ENCODE measurements at regions not wholly inside any gene's neighbourhood (a gene's known extent, or its start where the extent isn't known, plus 50 kb on each side); places are given as distances from the start of the nearest gene placed in this dataset.

GRCh38 chr4:27098034-27098433, 237.4 kb downstream of the STIM2 start:
- TF ChIP-seq CTCF (conservative IDR thresholded peaks at IDR 0.05; ENCODE audit: low read depth in 2 of 2) (no peak), POLR2AphosphoS5 (IDR thresholded peaks at IDR 0.05; ENCODE audit: low read depth) (no peak), REST (IDR thresholded peaks at IDR 0.05; ENCODE audit: unreplicated experiment) (no peak), EZH2 (IDR thresholded peaks at IDR 0.05; ENCODE audit: low read depth, unreplicated experiment) (no peak), CREB1 (CRISPR knock-in tag; IDR thresholded peaks at IDR 0.05; ENCODE audit: low read depth) (no peak), EZH2phosphoT487 (IDR thresholded peaks at IDR 0.05; ENCODE audit: unreplicated experiment) (no peak), ZNF331 (CRISPR knock-in tag; IDR thresholded peaks at IDR 0.05; ENCODE audit: low read depth) (no peak), JUNB (IDR thresholded peaks at IDR 0.05; ENCODE audit: unreplicated experiment) (no peak), NANOG (IDR thresholded peaks at IDR 0.05; ENCODE audit: borderline replicate concordance) (no peak), ZNF462 (CRISPR knock-in tag; IDR thresholded peaks at IDR 0.05) (no peak), ETS1 (IDR thresholded peaks at IDR 0.05) (no peak), ZNF114 (CRISPR knock-in tag; IDR thresholded peaks at IDR 0.05) (no peak)
